Sigmoid colon (tissue), 4 donors: ENCODE measurements at regions not wholly inside any gene's neighbourhood (a gene's known extent, or its start where the extent isn't known, plus 50 kb on each side); places are given as distances from the start of the nearest gene placed in this dataset.

Experiments
- CTCF ChIP-seq, 4 experiments: fragments of 450-650 bp in 3 of 4; fragments of 200-600 bp in 1 of 4; IDR thresholded peaks; one replicate each; pipeline ENCODE4 v1.5.1; 2016 to 2019; ENCODE audit warnings: antibody characterized with exemption in 4 of 4, mild to moderate bottlenecking in 3 of 4, moderate library complexity in 2 of 4
- POLR2A ChIP-seq, 2 donors: fragments of 450-650 bp; IDR thresholded peaks; one replicate each; pipeline ENCODE4 v1.6.1; 2016; ENCODE audit warnings: antibody characterized with exemption in 2 of 2, mild to moderate bottlenecking in 2 of 2, moderate library complexity in 2 of 2
- POLR2AphosphoS5 ChIP-seq, 4 donors: sonication (generic); formaldehyde crosslinking; IDR thresholded peaks; one replicate each; pipeline ENCODE4 v1.6.1; 2017; ENCODE audit warnings: antibody characterized with exemption in 4 of 4

GRCh38 chr15:47013446-47013845, 703.9 kb upstream of the SEMA6D start:
- no peak for TF ChIP-seq POLR2AphosphoS5 (IDR thresholded peaks at IDR 0.05)
- no peak for TF ChIP-seq CTCF (IDR thresholded peaks at IDR 0.05)
- TF ChIP-seq POLR2A (IDR thresholded peaks at IDR 0.05) = no peak
